ENCODE measurements at regions not wholly inside any gene's neighbourhood (a gene's known extent, or its start where the extent isn't known, plus 50 kb on each side); places are given as distances from the start of the nearest gene placed in this dataset.

- no peak for TF ChIP-seq CTCF (conservative IDR thresholded peaks at IDR 0.05)
- TF ChIP-seq ZFX (IDR thresholded peaks at IDR 0.05): no peak
Measured at GRCh38 chr4:123468479-123469031, 72.0 kb downstream of the SPRY1 start.
